GM12878 (cell line): ENCODE measurements at regions not wholly inside any gene's neighbourhood (a gene's known extent, or its start where the extent isn't known, plus 50 kb on each side); places are given as distances from the start of the nearest gene placed in this dataset.

ENCODE experiments used
- ATAC-seq: fragments of 200-7000 bp; cut with Tn5 transposase; 3 replicates; pipeline ENCODE4 v1.9.1; 2020; ENCODE audit warnings: mild to moderate bottlenecking, moderate library complexity
- BruUV-seq: library from RNA; stranded (reverse); fragments of 400-500 nt; replicated peaks from 2 replicates; lab custom pipeline; 2021; lab: Mats Ljungman, UMichigan
- CTCF ChIA-PET: fragments of 300-600 bp; sonication (Branson Sonifier 250); formaldehyde crosslinking; extraction: SDS; loops from one replicate; lab custom pipeline; 2021; ENCODE audit warnings: inconsistent platforms; lab: Yijun Ruan, JAX
- POLR2A ChIA-PET: fragments of 350-600 bp; formaldehyde crosslinking; extraction: SDS; loops from one replicate; lab custom pipeline; 2021; ENCODE audit warnings: inconsistent platforms; lab: Charles Lee
- RAD21 ChIA-PET: fragments of 300-600 bp; sonication (Branson Sonifier 250); formaldehyde crosslinking; loops from one replicate; lab custom pipeline; 2023; ENCODE audit warnings: antibody characterized with exemption; ENCODE audit not compliant: unreplicated experiment; lab: Charles Lee
- SMC1A ChIA-PET: fragments of 300-600 bp; sonication (Branson Sonifier 250); formaldehyde crosslinking; loops from one replicate; lab custom pipeline; 2023; ENCODE audit not compliant: unreplicated experiment, uncharacterized antibody; lab: Charles Lee
- DNase-seq: peaks from one replicate; pipeline ENCODE4 v3.0.0-alpha.2; 2011; ENCODE audit warnings: low read depth, low spot score
- FAIRE-seq: peaks from 3 replicates; lab custom pipeline; 2011; peaks lifted over from hg19 to GRCh38; lab: Jason Lieb, UNC
- H2AFZ ChIP-seq: 2 replicates; pipeline ENCODE4 v1.6.0; 2011; ENCODE audit warnings: low read depth, low read length, control low read depth; ENCODE audit not compliant: control insufficient read depth
- H3K27ac ChIP-seq: 2 replicates; pipeline ENCODE4 v1.5.1; 2011; ENCODE audit warnings: control low read depth; ENCODE audit not compliant: control insufficient read depth, insufficient read depth
- H3K27me3 ChIP-seq, 2 experiments: replicated peaks in 1 of 2; 2 replicates each; pipeline versions ENCODE4 v1.6.0 to v1.6.1; 2011; ENCODE audit warnings: low read length in 1 of 2; ENCODE audit not compliant: control insufficient read depth in 2 of 2, insufficient read depth in 2 of 2
- H3K36me3 ChIP-seq, 2 experiments: 2 replicates each; pipeline ENCODE4 v1.5.1; 2011; ENCODE audit warnings: low read length in 1 of 2; ENCODE audit not compliant: control insufficient read depth in 2 of 2, insufficient read depth in 2 of 2
- H3K4me1 ChIP-seq: 2 replicates; pipeline ENCODE4 v1.6.1; 2011; ENCODE audit warnings: mild to moderate bottlenecking, low read length, moderate library complexity, mixed read lengths; ENCODE audit not compliant: control insufficient read depth, insufficient read depth
- H3K4me2 ChIP-seq: 2 replicates; pipeline ENCODE4 v1.6.0; 2011; ENCODE audit warnings: control low read depth; ENCODE audit not compliant: control insufficient read depth, insufficient read depth
- H3K4me3 ChIP-seq: fragments of 200-600 bp; sonication (generic); 2 replicates; pipeline ENCODE4 v1.5.1; 2016
- H3K79me2 ChIP-seq: 2 replicates; pipeline ENCODE4 v1.6.0; 2011; ENCODE audit warnings: low read length; ENCODE audit not compliant: control insufficient read depth, insufficient read depth
- H3K9ac ChIP-seq: 2 replicates; pipeline ENCODE4 v1.8.0; 2011; ENCODE audit warnings: low read length, control low read depth, mixed read lengths; ENCODE audit not compliant: control insufficient read depth, insufficient read depth
- H3K9me3 ChIP-seq: replicated peaks from 3 replicates; pipeline ENCODE4 v1.5.1; 2011; ENCODE audit warnings: mild to moderate bottlenecking, low read length; ENCODE audit not compliant: control insufficient read depth, insufficient read depth
- H4K20me1 ChIP-seq: 2 replicates; pipeline ENCODE4 v1.6.0; 2011; ENCODE audit not compliant: control insufficient read depth, insufficient read depth
- BCL3 ChIP-seq: IDR thresholded peaks from 2 replicates; pipeline ENCODE4 v1.6.1; 2011; ENCODE audit warnings: borderline replicate concordance, low read depth, mild to moderate bottlenecking, moderate library complexity, low read length; ENCODE audit not compliant: insufficient read depth, poor library complexity, severe bottlenecking
- MEF2A ChIP-seq: IDR thresholded peaks from 2 replicates; pipeline ENCODE4 v1.6.1; 2011; ENCODE audit warnings: low read depth, mild to moderate bottlenecking, low read length, moderate library complexity; ENCODE audit not compliant: insufficient read depth
- MTA3 ChIP-seq: IDR thresholded peaks from 2 replicates; pipeline ENCODE4 v1.6.1; 2012; ENCODE audit warnings: low read length, inconsistent platforms, borderline replicate concordance
- MXI1 ChIP-seq: fragments of 150-350 bp; IDR thresholded peaks from 2 replicates; pipeline ENCODE4 v1.6.1; 2011; ENCODE audit warnings: low read depth, mild to moderate bottlenecking, inconsistent platforms, low read length, improper control_type of control experiment
- NBN ChIP-seq: fragments of 450-650 bp; IDR thresholded peaks from 2 replicates; pipeline ENCODE4 v1.6.1; 2016
- NRF1 ChIP-seq: conservative IDR thresholded peaks from 2 replicates; pipeline ENCODE4 v1.6.1; 2011; ENCODE audit warnings: mild to moderate bottlenecking, low read depth, low read length, improper control_type of control experiment
- PKNOX1 ChIP-seq: fragments of 450-650 bp; IDR thresholded peaks from 2 replicates; pipeline ENCODE4 v1.6.1; 2016; ENCODE audit warnings: mild to moderate bottlenecking
- SRF ChIP-seq, 2 experiments: IDR thresholded peaks; 2 replicates each; pipeline ENCODE4 v1.6.1; 2011; ENCODE audit warnings: low read depth in 2 of 2, low read length in 2 of 2, mild to moderate bottlenecking in 1 of 2, moderate library complexity in 1 of 2
- SUZ12 ChIP-seq: fragments of 200-600 bp; sonication (generic); IDR thresholded peaks from one replicate; pipeline ENCODE4 v1.6.1; 2018; ENCODE audit warnings: antibody characterized with exemption, mild to moderate bottlenecking; ENCODE audit not compliant: unreplicated experiment
- TAF1 ChIP-seq: IDR thresholded peaks from 2 replicates; pipeline ENCODE4 v1.6.1; 2011; ENCODE audit warnings: mild to moderate bottlenecking, low read depth, low read length, borderline replicate concordance
- USF1 ChIP-seq: IDR thresholded peaks from 2 replicates; pipeline ENCODE4 v1.6.1; 2011; ENCODE audit warnings: borderline replicate concordance, low read depth, mild to moderate bottlenecking, moderate library complexity, mixed read lengths, low read length; ENCODE audit not compliant: insufficient read depth; ENCODE audit errors: extremely low read length
- ZNF687 ChIP-seq: fragments of 450-650 bp; IDR thresholded peaks from 2 replicates; pipeline ENCODE4 v1.6.1; 2017; ENCODE audit warnings: mild to moderate bottlenecking, moderate library complexity
- WGBS: methylation state at CpG from one replicate; pipeline ENCODE4 v1.1.6; 2016; ENCODE audit warnings: low lambda C conversion rate; ENCODE audit not compliant: insufficient replicate concordance, insufficient coverage; ENCODE audit errors: missing lambda C conversion rate; 5-methylcytosine and 5-hydroxymethylcytosine counted together
- in situ Hi-C: fragments of 300-500 bp; cut with MboI; formaldehyde crosslinking; loops from 9 replicates; pipeline ENCODE4 v1.14.3; 2018; ENCODE audit warnings: mixed read lengths
- intact Hi-C: fragments of 100-400 bp; cut with micrococcal nuclease; formaldehyde crosslinking; loops from one replicate; pipeline ENCODE4 v1.14.2; 2022; ENCODE audit not compliant: unreplicated experiment

GRCh38 chr12:83361071-83361470 is 674.4 kb downstream of the TMTC2 start (continued):
- TF ChIP-seq USF1: no peak
- TF ChIP-seq SRF (IDR thresholded peaks at IDR 0.05; ENCODE audit: low read depth in 2 of 2, low read length in 2 of 2): no peak
- no peak for TF ChIP-seq SUZ12

- no peak for DNase-seq
- in situ Hi-C loops (no loop called here), intact Hi-C loops (no loop called here)
- FAIRE-seq: no peak
- H3K79me2 ChIP-seq: no peaks in the 10 kb centered on the region
- CTCF ChIA-PET: interaction anchor here (0.6 kb wide), 1 partner anchor 117 kb away, joined by 3 read pairs; no protein-coding TSS in a partner anchor
- H3K36me3 ChIP-seq: no peaks in the 10 kb centered on the region
- no peak overlapping the region for H2AFZ ChIP-seq
- SMC1A ChIA-PET: no interaction called here
- H3K4me1 ChIP-seq: no peaks in the 10 kb centered on the region
- no peaks in the 10 kb centered on the region for H3K9me3 ChIP-seq
- no peaks in the 10 kb centered on the region for H3K27me3 ChIP-seq
- H3K4me3 ChIP-seq: no peak overlapping the region
- RAD21 ChIA-PET: no interaction called here
- no peak overlapping the region for H3K27ac ChIP-seq
- POLR2A ChIA-PET: no interaction called here
- no peak overlapping the region for H3K9ac ChIP-seq
- no TSS peak for BruUV-seq
- H3K4me2 ChIP-seq: no peak overlapping the region
- ATAC-seq: no peak
- whole genome bisulfite sequencing: 0% methylated on average over 4 of the region's 4 CpGs
- no peaks in the 10 kb centered on the region for H4K20me1 ChIP-seq
- TF ChIP-seq MXI1: no peak
- TF ChIP-seq TAF1: no peak
- TF ChIP-seq NRF1: no peak
- no peak for TF ChIP-seq SRF (IDR thresholded peaks at IDR 0.05; ENCODE audit: low read depth in 2 of 2, low read length in 2 of 2)
- no peak for TF ChIP-seq NBN
- no peak for TF ChIP-seq ZNF687
- TF ChIP-seq MTA3: no peak
- TF ChIP-seq PKNOX1: no peak
- no peak for TF ChIP-seq MEF2A
- TF ChIP-seq BCL3: no peak
These were observed 663.4 kb downstream of the TMTC2 start for GRCh38 chr12:83349907-83350611.
